Panc1 (cell line): ENCODE measurements at regions not wholly inside any gene's neighbourhood (a gene's known extent, or its start where the extent isn't known, plus 50 kb on each side); places are given as distances from the start of the nearest gene placed in this dataset.

ENCODE experiments used
- ATAC-seq: fragments of 200-7000 bp; cut with Tn5 transposase; 2 replicates; pipeline ENCODE4 v1.9.1; 2020; ENCODE audit warnings: mild to moderate bottlenecking, moderate library complexity
- BruUV-seq: library from RNA; stranded (reverse); fragments of 400-500 nt; replicated peaks from 2 replicates; lab custom pipeline; 2021; lab: Mats Ljungman, UMichigan
- CTCF ChIA-PET: fragments of 300-600 bp; sonication (Branson Sonifier 250); formaldehyde crosslinking; loops from one replicate; lab custom pipeline; 2022; ENCODE audit warnings: antibody characterized with exemption; lab: Charles Lee
- POLR2A ChIA-PET: fragments of 300-600 bp; sonication (Branson Sonifier 250); formaldehyde crosslinking; loops from one replicate; lab custom pipeline; 2022; ENCODE audit warnings: antibody characterized with exemption; lab: Charles Lee
- DNase-seq: peaks from one replicate; pipeline ENCODE4 v3.0.0-alpha.2; 2010; ENCODE audit warnings: low read depth, low spot score
- H3K27ac ChIP-seq: 2 replicates; pipeline ENCODE4 v1.5.1; 2011; ENCODE audit warnings: mild to moderate bottlenecking, low read length, inconsistent platforms
- H3K27me3 ChIP-seq: fragments of 200-500 bp; sonication (Bioruptor generic); 2 replicates; pipeline ENCODE4 v1.6.0; 2014; ENCODE audit warnings: low read length, inconsistent platforms; ENCODE audit not compliant: control insufficient read depth, insufficient read depth
- H3K36me3 ChIP-seq: fragments of 200-500 bp; sonication (Bioruptor generic); 2 replicates; pipeline ENCODE4 v1.5.1; 2014; ENCODE audit warnings: inconsistent platforms, mild to moderate bottlenecking, low read length, moderate library complexity; ENCODE audit not compliant: control insufficient read depth, insufficient read depth
- H3K4me1 ChIP-seq: 2 replicates; pipeline ENCODE4 v1.5.1; 2011; ENCODE audit warnings: inconsistent platforms, mild to moderate bottlenecking, low read length, moderate library complexity; ENCODE audit not compliant: control insufficient read depth, insufficient read depth
- H3K4me3 ChIP-seq, 2 experiments: 2 replicates each; pipeline ENCODE4 v1.5.1; 2011 to 2012; ENCODE audit warnings: low read depth in 2 of 2, low read length in 2 of 2, mild to moderate bottlenecking in 2 of 2, inconsistent platforms in 1 of 2, moderate library complexity in 1 of 2
- H3K9me3 ChIP-seq: fragments of 200-500 bp; sonication (Bioruptor generic); 2 replicates; pipeline ENCODE4 v1.5.1; 2014; ENCODE audit warnings: low read depth, mild to moderate bottlenecking, inconsistent platforms, low read length, moderate library complexity; ENCODE audit not compliant: control insufficient read depth, insufficient read depth
- CTCF ChIP-seq: fragments of 450-650 bp; IDR thresholded peaks from 2 replicates; pipeline ENCODE4 v1.5.1; 2017; ENCODE audit warnings: mild to moderate bottlenecking
- POLR2AphosphoS5 ChIP-seq: IDR thresholded peaks from 2 replicates; pipeline ENCODE4 v1.6.1; 2012; ENCODE audit warnings: mild to moderate bottlenecking, low read depth, low read length, moderate library complexity
- REST ChIP-seq, 2 experiments: IDR thresholded peaks; 2 replicates each; pipeline ENCODE4 v1.6.1; 2011 to 2012; ENCODE audit warnings: low read depth in 2 of 2, control low read depth in 1 of 2, low read length in 1 of 2, mild to moderate bottlenecking in 1 of 2, moderate library complexity in 1 of 2; ENCODE audit not compliant: insufficient read depth in 1 of 2
- SIN3A ChIP-seq: IDR thresholded peaks from 2 replicates; pipeline ENCODE4 v1.6.1; 2012; ENCODE audit warnings: low read depth, mild to moderate bottlenecking, low read length, moderate library complexity, borderline replicate concordance; ENCODE audit not compliant: insufficient read depth
- TCF7L2 ChIP-seq: IDR thresholded peaks from 2 replicates; pipeline ENCODE4 v1.6.1; 2011; ENCODE audit warnings: mild to moderate bottlenecking, low read depth, low read length, inconsistent platforms
- in situ Hi-C: cut with HindIII; loops from 2 replicates; pipeline ENCODE4 v1.10.0; 2016; ENCODE audit warnings: low sequenced_read_pairs, low pct_unique_long_range_greater_than_20kb
- intact Hi-C: fragments of 100-400 bp; cut with micrococcal nuclease; formaldehyde crosslinking; loops from one replicate; pipeline ENCODE4 v1.10.0; 2022; ENCODE audit not compliant: unreplicated experiment

- no peaks in the 10 kb centered on the region for H3K27me3 ChIP-seq
- H3K4me3 ChIP-seq, result no peak overlapping the region
- no peak for TF ChIP-seq SIN3A
- TF ChIP-seq POLR2AphosphoS5, result no peak
- no peak for TF ChIP-seq REST (IDR thresholded peaks at IDR 0.05; ENCODE audit: insufficient read depth in 1 of 2, low read depth in 2 of 2, low read length in 1 of 2)
- TF ChIP-seq CTCF, result no peak
- TF ChIP-seq TCF7L2, result no peak
- no peaks in the 10 kb centered on the region for H3K9me3 ChIP-seq
- intact Hi-C loops (no loop called here), in situ Hi-C loops (no loop called here)
- ATAC-seq (no peak), DNase-seq (no peak)
- CTCF ChIA-PET, result no interaction called here
- no peak overlapping the region for H3K27ac ChIP-seq
- no peaks in the 10 kb centered on the region for H3K4me1 ChIP-seq
- BruUV-seq, result no TSS peak
- H3K36me3 ChIP-seq, result no peaks in the 10 kb centered on the region
- POLR2A ChIA-PET, result no interaction called here
Observed at GRCh38 chr14:105845725-105846309, 319.4 kb downstream of the TMEM121 start.

GRCh38 chr14:105846312-105846711 lies 319.9 kb downstream of the TMEM121 start:
- H3K27me3 ChIP-seq, result no peaks in the 10 kb centered on the region

More at GRCh38 chr14:105846312-105846711, 319.9 kb downstream of the TMEM121 start:
- intact Hi-C loops, result no loop called here
- DNase-seq (no peak), ATAC-seq (no peak)
- Histone ChIP-seq H3K4me1 (no peaks in the 10 kb centered on the region), H3K27ac (no peak overlapping the region), H3K36me3 (no peaks in the 10 kb centered on the region), H3K9me3 (no peaks in the 10 kb centered on the region), H3K4me3 (no peak overlapping the region)
- in situ Hi-C loops, result no loop called here
- no peak for TF ChIP-seq POLR2AphosphoS5
- no peak for TF ChIP-seq TCF7L2
- no peak for TF ChIP-seq REST (IDR thresholded peaks at IDR 0.05; ENCODE audit: insufficient read depth in 1 of 2, low read depth in 2 of 2, low read length in 1 of 2)
- TF ChIP-seq CTCF, result no peak
- TF ChIP-seq SIN3A, result no peak
- ChIA-PET POLR2A (no interaction called here), CTCF (no interaction called here)
- no TSS peak for BruUV-seq
